Neural progenitor cell (in vitro differentiated cells): ENCODE measurements at regions not wholly inside any gene's neighbourhood (a gene's known extent, or its start where the extent isn't known, plus 50 kb on each side); places are given as distances from the start of the nearest gene placed in this dataset.

Source experiments
- EZH2phosphoT487 ChIP-seq: fragments of 200-600 bp; sonication (generic); IDR thresholded peaks from 2 replicates; pipeline ENCODE4 v1.6.1; 2017; ENCODE audit warnings: antibody characterized with exemption
- TF ChIP-seq, protein P1 (sequence below): fragments of 200-600 bp; sonication (generic); IDR thresholded peaks from 2 replicates; pipeline ENCODE4 v1.5.1; 2017; ENCODE audit warnings: antibody characterized with exemption, mild to moderate bottlenecking

DNA sequence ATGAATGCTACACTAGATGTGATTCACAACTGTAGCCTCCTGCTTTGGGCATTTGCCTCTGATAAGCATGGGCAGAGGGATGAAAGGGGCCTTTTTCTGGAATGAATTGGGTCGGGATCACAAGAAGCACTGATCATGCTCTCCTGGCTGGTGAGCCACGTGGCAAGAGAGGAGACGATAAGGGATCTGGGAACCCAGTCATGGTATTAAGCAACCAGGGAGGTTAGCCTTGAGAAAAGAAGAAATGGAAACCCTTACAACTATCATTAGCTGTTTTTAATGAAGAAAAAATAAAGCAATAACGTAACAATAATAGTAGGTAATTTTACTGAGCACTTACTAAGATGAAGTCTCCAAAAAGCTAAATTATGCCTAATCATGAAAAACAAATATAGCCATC, 50.0 kb upstream of the RAI14 start:
- TF ChIP-seq, protein P1, sequence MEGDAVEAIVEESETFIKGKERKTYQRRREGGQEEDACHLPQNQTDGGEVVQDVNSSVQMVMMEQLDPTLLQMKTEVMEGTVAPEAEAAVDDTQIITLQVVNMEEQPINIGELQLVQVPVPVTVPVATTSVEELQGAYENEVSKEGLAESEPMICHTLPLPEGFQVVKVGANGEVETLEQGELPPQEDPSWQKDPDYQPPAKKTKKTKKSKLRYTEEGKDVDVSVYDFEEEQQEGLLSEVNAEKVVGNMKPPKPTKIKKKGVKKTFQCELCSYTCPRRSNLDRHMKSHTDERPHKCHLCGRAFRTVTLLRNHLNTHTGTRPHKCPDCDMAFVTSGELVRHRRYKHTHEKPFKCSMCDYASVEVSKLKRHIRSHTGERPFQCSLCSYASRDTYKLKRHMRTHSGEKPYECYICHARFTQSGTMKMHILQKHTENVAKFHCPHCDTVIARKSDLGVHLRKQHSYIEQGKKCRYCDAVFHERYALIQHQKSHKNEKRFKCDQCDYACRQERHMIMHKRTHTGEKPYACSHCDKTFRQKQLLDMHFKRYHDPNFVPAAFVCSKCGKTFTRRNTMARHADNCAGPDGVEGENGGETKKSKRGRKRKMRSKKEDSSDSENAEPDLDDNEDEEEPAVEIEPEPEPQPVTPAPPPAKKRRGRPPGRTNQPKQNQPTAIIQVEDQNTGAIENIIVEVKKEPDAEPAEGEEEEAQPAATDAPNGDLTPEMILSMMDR = no peak
- no peak for TF ChIP-seq EZH2phosphoT487
